HCT116 (cell line): ENCODE measurements at regions not wholly inside any gene's neighbourhood (a gene's known extent, or its start where the extent isn't known, plus 50 kb on each side); places are given as distances from the start of the nearest gene placed in this dataset.

Experiments
- ATAC-seq: fragments of 200-7000 bp; cut with Tn5 transposase; 2 replicates; pipeline ENCODE4 v1.9.1; 2020; ENCODE audit warnings: mild to moderate bottlenecking, moderate library complexity
- BruUV-seq: library from RNA; stranded (reverse); fragments of 400-500 nt; replicated peaks from 2 replicates; lab custom pipeline; 2021; lab: Mats Ljungman, UMichigan
- CTCF ChIA-PET: fragments of 300-600 bp; sonication (Branson Sonifier 250); formaldehyde crosslinking; loops from one replicate; lab custom pipeline; 2021; ENCODE audit warnings: antibody characterized with exemption; lab: Charles Lee
- POLR2A ChIA-PET: fragments of 300-600, 350-600 bp; sonication (Branson Sonifier 250); formaldehyde crosslinking; loops from one replicate; lab custom pipeline; 2021; ENCODE audit warnings: antibody characterized with exemption; lab: Charles Lee
- RAD21 ChIA-PET, 2 experiments: fragments of 300-600 bp; sonication (Branson Sonifier 250); formaldehyde crosslinking; loops; one replicate each; lab custom pipeline; 2023; ENCODE audit warnings: low total read pairs in 2 of 2; ENCODE audit not compliant: uncharacterized antibody in 2 of 2, unreplicated experiment in 2 of 2, low non-redundant PET in 1 of 2; lab: Charles Lee
- DNase-seq: peaks from one replicate; pipeline ENCODE4 v3.0.0-alpha.2; 2010; ENCODE audit warnings: low read depth, low spot score
- H2AFZ ChIP-seq: fragments of 200-600 bp; shearing (Covaris generic), sonication (generic); 2 replicates; pipeline ENCODE4 v1.6.1; 2017; ENCODE audit warnings: low read depth, mixed run types, mixed read lengths, antibody characterized with exemption, low read length; ENCODE audit not compliant: poor library complexity, severe bottlenecking
- H3K27ac ChIP-seq: 2 replicates; pipeline ENCODE4 v1.5.1; 2012; ENCODE audit warnings: low read depth, low read length
- H3K27me3 ChIP-seq: fragments of 200-600 bp; sonication (generic); 2 replicates; pipeline ENCODE4 v1.6.1; 2016; ENCODE audit warnings: mixed run types, low read length, mixed read lengths; ENCODE audit not compliant: insufficient read depth
- H3K36me3 ChIP-seq, 2 experiments: fragments of 200-500 bp in 1 of 2; fragments of 200-600 bp in 1 of 2; sonication (Bioruptor generic) in 1 of 2; sonication (generic) in 1 of 2; 2 replicates each; pipeline versions ENCODE4 v1.5.1 to v1.6.1; 2014 to 2016; ENCODE audit warnings: low read length in 2 of 2, inconsistent platforms in 1 of 2, mixed read lengths in 1 of 2, mixed run types in 1 of 2; ENCODE audit not compliant: insufficient read depth in 2 of 2, control insufficient read depth in 1 of 2
- H3K4me1 ChIP-seq, 2 experiments: fragments of 200-600 bp in 1 of 2; sonication (generic) in 1 of 2; 2 replicates each; pipeline versions ENCODE4 v1.5.1 to v1.6.1; 2012 to 2017; ENCODE audit warnings: low read length in 2 of 2, inconsistent platforms in 1 of 2, mild to moderate bottlenecking in 1 of 2, mixed read lengths in 1 of 2, mixed run types in 1 of 2, moderate library complexity in 1 of 2; ENCODE audit not compliant: insufficient read depth in 2 of 2, control insufficient read depth in 1 of 2
- H3K4me2 ChIP-seq: fragments of 200-600 bp; sonication (generic); 2 replicates; pipeline ENCODE4 v1.6.1; 2017; ENCODE audit warnings: mixed run types, low read length, mixed read lengths
- H3K4me3 ChIP-seq, 2 experiments: fragments of 200-600 bp in 1 of 2; sonication (generic) in 1 of 2; replicated peaks in 1 of 2; 2 replicates each; pipeline ENCODE4 v1.5.1; 2011 to 2016; ENCODE audit warnings: low read length in 2 of 2, control low read depth in 1 of 2, low read depth in 1 of 2, mild to moderate bottlenecking in 1 of 2, mixed read lengths in 1 of 2, mixed run types in 1 of 2
- H3K79me2 ChIP-seq: fragments of 200-600 bp; sonication (generic); 2 replicates; pipeline ENCODE4 v1.6.1; 2017; ENCODE audit warnings: mild to moderate bottlenecking, mixed run types, low read length, moderate library complexity, mixed read lengths; ENCODE audit not compliant: insufficient read depth
- H3K9ac ChIP-seq: fragments of 200-600 bp; sonication (generic); 2 replicates; pipeline ENCODE4 v1.6.1; 2016; ENCODE audit warnings: low read length, mixed read lengths
- H3K9me2 ChIP-seq: fragments of 200-600 bp; sonication (generic), shearing (Covaris generic); 2 replicates; pipeline ENCODE4 v1.6.1; 2017; ENCODE audit warnings: mixed run types, mild to moderate bottlenecking, moderate library complexity; ENCODE audit not compliant: insufficient read depth
- H3K9me3 ChIP-seq, 2 experiments: fragments of 200-500 bp in 1 of 2; fragments of 200-600 bp in 1 of 2; sonication (Bioruptor generic) in 1 of 2; sonication (generic) in 1 of 2; 2 replicates each; pipeline ENCODE4 v1.6.1; 2014 to 2017; ENCODE audit warnings: low read length in 2 of 2, mixed read lengths in 2 of 2, inconsistent platforms in 1 of 2, low read depth in 1 of 2, mild to moderate bottlenecking in 1 of 2, mixed run types in 1 of 2, moderate library complexity in 1 of 2; ENCODE audit not compliant: control insufficient read depth in 1 of 2, insufficient read depth in 1 of 2
- H4K20me1 ChIP-seq: fragments of 200-600 bp; sonication (generic), shearing (Covaris generic); 2 replicates; pipeline ENCODE4 v1.6.1; 2017; ENCODE audit warnings: mixed run types, mild to moderate bottlenecking, moderate library complexity; ENCODE audit not compliant: insufficient read depth
- CEBPB ChIP-seq: IDR thresholded peaks from 2 replicates; pipeline ENCODE4 v1.6.1; 2012; ENCODE audit warnings: low read depth
- EGR1 ChIP-seq: IDR thresholded peaks from 2 replicates; pipeline ENCODE4 v1.6.1; 2012; ENCODE audit warnings: low read depth
- ELF1 ChIP-seq: IDR thresholded peaks from 2 replicates; pipeline ENCODE4 v1.6.1; 2012; ENCODE audit warnings: low read depth, borderline replicate concordance
- EZH2phosphoT487 ChIP-seq: fragments of 200-600 bp; IDR thresholded peaks from 2 replicates; pipeline ENCODE4 v1.6.1; 2018; ENCODE audit warnings: antibody characterized with exemption, borderline replicate concordance
- FOSL1 ChIP-seq: IDR thresholded peaks from 2 replicates; pipeline ENCODE4 v1.6.1; 2012; ENCODE audit warnings: low read depth
- POLR2AphosphoS5 ChIP-seq: IDR thresholded peaks from 2 replicates; pipeline ENCODE4 v1.6.1; 2011; ENCODE audit warnings: mild to moderate bottlenecking, low read depth, low read length, moderate library complexity
- RAD21 ChIP-seq: IDR thresholded peaks from 2 replicates; pipeline ENCODE4 v1.6.1; 2012; ENCODE audit warnings: low read depth, mild to moderate bottlenecking
- SIN3A ChIP-seq: IDR thresholded peaks from 2 replicates; pipeline ENCODE4 v1.6.1; 2012; ENCODE audit warnings: low read depth
- SP1 ChIP-seq: IDR thresholded peaks from 2 replicates; pipeline ENCODE4 v1.6.1; 2012; ENCODE audit warnings: low read depth
- SRF ChIP-seq: IDR thresholded peaks from 2 replicates; pipeline ENCODE4 v1.6.1; 2012; ENCODE audit warnings: low read depth
- TCF7L2 ChIP-seq: IDR thresholded peaks from 2 replicates; pipeline ENCODE4 v1.7.0; 2011; ENCODE audit warnings: borderline replicate concordance, inconsistent platforms; ENCODE audit not compliant: insufficient read depth, insufficient read length; ENCODE audit errors: extremely low read depth
- YY1 ChIP-seq: IDR thresholded peaks from 2 replicates; pipeline ENCODE4 v1.6.1; 2011; ENCODE audit warnings: low read length, low read depth, moderate library complexity, mild to moderate bottlenecking; ENCODE audit not compliant: insufficient replicate concordance; ENCODE audit errors: extremely low read depth
- ZFX ChIP-seq: fragments of 450-650 bp; IDR thresholded peaks from 2 replicates; pipeline ENCODE4 v1.6.1; 2017
- intact Hi-C: fragments of 100-400 bp; cut with micrococcal nuclease; formaldehyde crosslinking; loops from 2 replicates; pipeline ENCODE4 v1.10.0; 2022
- TF ChIP-seq, protein P1 (sequence below): IDR thresholded peaks from 2 replicates; pipeline ENCODE4 v1.6.1; 2012; ENCODE audit warnings: low read depth
- TF ChIP-seq, protein P2 (sequence below), 3 experiments: fragments of 200-600 bp in 1 of 3; sonication (generic) in 1 of 3; IDR thresholded peaks in 2 of 3; conservative IDR thresholded peaks in 1 of 3; 2 replicates each; pipeline ENCODE4 v1.5.1; 2012 to 2017; ENCODE audit warnings: low read depth in 2 of 3, low read length in 2 of 3, antibody characterized with exemption in 1 of 3, borderline replicate concordance in 1 of 3, control low read depth in 1 of 3, mild to moderate bottlenecking in 1 of 3, mixed read lengths in 1 of 3, mixed run types in 1 of 3, moderate library complexity in 1 of 3; ENCODE audit not compliant: insufficient read depth in 1 of 3
- TF ChIP-seq, protein P3 (sequence below): IDR thresholded peaks from 2 replicates; pipeline ENCODE4 v1.6.1; 2011; ENCODE audit warnings: mild to moderate bottlenecking, low read length, moderate library complexity; ENCODE audit not compliant: insufficient replicate concordance; ENCODE audit errors: extremely low read depth

DNA sequence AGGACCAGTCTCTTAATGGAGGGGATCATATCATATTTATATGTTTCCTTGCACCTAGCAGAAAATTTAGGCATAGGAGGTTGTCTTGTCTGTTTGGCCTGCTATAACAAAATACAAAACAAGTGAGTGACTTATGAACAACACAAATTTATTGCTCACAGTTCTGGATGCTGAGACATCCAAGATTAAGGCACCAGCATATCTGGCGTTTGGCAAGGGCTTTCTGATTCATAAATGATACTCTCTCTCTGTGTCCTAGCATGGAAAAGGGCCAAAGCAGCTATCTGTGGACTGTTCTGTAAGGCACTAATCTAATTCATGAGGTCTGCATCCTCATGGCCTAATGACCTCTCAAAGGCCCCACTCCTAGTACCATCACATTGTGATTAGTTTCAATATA, 683.0 kb downstream of the NR2F2 start:
- Histone ChIP-seq H3K27ac (no peak overlapping the region), H3K9ac (no peak overlapping the region), H3K9me2 (no peaks in the 10 kb centered on the region), H3K4me3 (no peak overlapping the region), H3K79me2 (no peaks in the 10 kb centered on the region), H3K27me3 (no peaks in the 10 kb centered on the region), H3K4me2 (no peak overlapping the region), H3K36me3 (no peaks in the 10 kb centered on the region), H3K9me3 (no peaks in the 10 kb centered on the region; a peak in 1 of 4 replicates), H4K20me1 (no peaks in the 10 kb centered on the region), H2AFZ (no peak overlapping the region), H3K4me1 (no peaks in the 10 kb centered on the region)
- intact Hi-C loops, result no loop called here
- ATAC-seq, result no peak
- no peak for DNase-seq
- ChIA-PET POLR2A (no interaction called here), RAD21 (no interaction called here), CTCF (no interaction called here)
- BruUV-seq, result no TSS peak
- TF ChIP-seq POLR2AphosphoS5, result no peak
- no peak for TF ChIP-seq CEBPB
- TF ChIP-seq, protein P1, sequence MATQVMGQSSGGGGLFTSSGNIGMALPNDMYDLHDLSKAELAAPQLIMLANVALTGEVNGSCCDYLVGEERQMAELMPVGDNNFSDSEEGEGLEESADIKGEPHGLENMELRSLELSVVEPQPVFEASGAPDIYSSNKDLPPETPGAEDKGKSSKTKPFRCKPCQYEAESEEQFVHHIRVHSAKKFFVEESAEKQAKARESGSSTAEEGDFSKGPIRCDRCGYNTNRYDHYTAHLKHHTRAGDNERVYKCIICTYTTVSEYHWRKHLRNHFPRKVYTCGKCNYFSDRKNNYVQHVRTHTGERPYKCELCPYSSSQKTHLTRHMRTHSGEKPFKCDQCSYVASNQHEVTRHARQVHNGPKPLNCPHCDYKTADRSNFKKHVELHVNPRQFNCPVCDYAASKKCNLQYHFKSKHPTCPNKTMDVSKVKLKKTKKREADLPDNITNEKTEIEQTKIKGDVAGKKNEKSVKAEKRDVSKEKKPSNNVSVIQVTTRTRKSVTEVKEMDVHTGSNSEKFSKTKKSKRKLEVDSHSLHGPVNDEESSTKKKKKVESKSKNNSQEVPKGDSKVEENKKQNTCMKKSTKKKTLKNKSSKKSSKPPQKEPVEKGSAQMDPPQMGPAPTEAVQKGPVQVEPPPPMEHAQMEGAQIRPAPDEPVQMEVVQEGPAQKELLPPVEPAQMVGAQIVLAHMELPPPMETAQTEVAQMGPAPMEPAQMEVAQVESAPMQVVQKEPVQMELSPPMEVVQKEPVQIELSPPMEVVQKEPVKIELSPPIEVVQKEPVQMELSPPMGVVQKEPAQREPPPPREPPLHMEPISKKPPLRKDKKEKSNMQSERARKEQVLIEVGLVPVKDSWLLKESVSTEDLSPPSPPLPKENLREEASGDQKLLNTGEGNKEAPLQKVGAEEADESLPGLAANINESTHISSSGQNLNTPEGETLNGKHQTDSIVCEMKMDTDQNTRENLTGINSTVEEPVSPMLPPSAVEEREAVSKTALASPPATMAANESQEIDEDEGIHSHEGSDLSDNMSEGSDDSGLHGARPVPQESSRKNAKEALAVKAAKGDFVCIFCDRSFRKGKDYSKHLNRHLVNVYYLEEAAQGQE, result no peak
- TF ChIP-seq, protein P2, sequence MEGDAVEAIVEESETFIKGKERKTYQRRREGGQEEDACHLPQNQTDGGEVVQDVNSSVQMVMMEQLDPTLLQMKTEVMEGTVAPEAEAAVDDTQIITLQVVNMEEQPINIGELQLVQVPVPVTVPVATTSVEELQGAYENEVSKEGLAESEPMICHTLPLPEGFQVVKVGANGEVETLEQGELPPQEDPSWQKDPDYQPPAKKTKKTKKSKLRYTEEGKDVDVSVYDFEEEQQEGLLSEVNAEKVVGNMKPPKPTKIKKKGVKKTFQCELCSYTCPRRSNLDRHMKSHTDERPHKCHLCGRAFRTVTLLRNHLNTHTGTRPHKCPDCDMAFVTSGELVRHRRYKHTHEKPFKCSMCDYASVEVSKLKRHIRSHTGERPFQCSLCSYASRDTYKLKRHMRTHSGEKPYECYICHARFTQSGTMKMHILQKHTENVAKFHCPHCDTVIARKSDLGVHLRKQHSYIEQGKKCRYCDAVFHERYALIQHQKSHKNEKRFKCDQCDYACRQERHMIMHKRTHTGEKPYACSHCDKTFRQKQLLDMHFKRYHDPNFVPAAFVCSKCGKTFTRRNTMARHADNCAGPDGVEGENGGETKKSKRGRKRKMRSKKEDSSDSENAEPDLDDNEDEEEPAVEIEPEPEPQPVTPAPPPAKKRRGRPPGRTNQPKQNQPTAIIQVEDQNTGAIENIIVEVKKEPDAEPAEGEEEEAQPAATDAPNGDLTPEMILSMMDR (IDR thresholded peaks at IDR 0.05 in 2 of 3, conservative IDR thresholded peaks at IDR 0.05 in 1 of 3; ENCODE audit: borderline replicate concordance in 1 of 3, insufficient read depth in 1 of 3, low read depth in 2 of 3, low read length in 2 of 3), result no peak
- TF ChIP-seq EZH2phosphoT487, result no peak
- TF ChIP-seq, protein P3, sequence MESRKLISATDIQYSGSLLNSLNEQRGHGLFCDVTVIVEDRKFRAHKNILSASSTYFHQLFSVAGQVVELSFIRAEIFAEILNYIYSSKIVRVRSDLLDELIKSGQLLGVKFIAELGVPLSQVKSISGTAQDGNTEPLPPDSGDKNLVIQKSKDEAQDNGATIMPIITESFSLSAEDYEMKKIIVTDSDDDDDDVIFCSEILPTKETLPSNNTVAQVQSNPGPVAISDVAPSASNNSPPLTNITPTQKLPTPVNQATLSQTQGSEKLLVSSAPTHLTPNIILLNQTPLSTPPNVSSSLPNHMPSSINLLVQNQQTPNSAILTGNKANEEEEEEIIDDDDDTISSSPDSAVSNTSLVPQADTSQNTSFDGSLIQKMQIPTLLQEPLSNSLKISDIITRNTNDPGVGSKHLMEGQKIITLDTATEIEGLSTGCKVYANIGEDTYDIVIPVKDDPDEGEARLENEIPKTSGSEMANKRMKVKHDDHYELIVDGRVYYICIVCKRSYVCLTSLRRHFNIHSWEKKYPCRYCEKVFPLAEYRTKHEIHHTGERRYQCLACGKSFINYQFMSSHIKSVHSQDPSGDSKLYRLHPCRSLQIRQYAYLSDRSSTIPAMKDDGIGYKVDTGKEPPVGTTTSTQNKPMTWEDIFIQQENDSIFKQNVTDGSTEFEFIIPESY, result no peak
- TF ChIP-seq EGR1, result no peak
- TF ChIP-seq SIN3A, result no peak
- TF ChIP-seq YY1, result no peak
- no peak for TF ChIP-seq SP1
- no peak for TF ChIP-seq FOSL1
- TF ChIP-seq SRF, result no peak
- no peak for TF ChIP-seq TCF7L2
- no peak for TF ChIP-seq RAD21
- TF ChIP-seq ELF1, result no peak
- no peak for TF ChIP-seq ZFX
